Colonic mucosa (tissue), 4 donors: ENCODE measurements at regions not wholly inside any gene's neighbourhood (a gene's known extent, or its start where the extent isn't known, plus 50 kb on each side); places are given as distances from the start of the nearest gene placed in this dataset.

Experiments used
- DNase-seq: peaks from one replicate; pipeline ENCODE4 v3.0.0-alpha.2; 2020
- H3K27ac ChIP-seq: fragments of 200-600 bp; one replicate; pipeline ENCODE4 v1.8.0; 2021
- H3K27me3 ChIP-seq: fragments of 200-600 bp; one replicate; pipeline ENCODE4 v1.8.0; 2021
- H3K36me3 ChIP-seq: fragments of 200-600 bp; one replicate; pipeline ENCODE4 v1.8.0; 2021
- H3K4me1 ChIP-seq: fragments of 200-600 bp; one replicate; pipeline ENCODE4 v1.8.0; 2021; ENCODE audit warnings: mild to moderate bottlenecking
- H3K4me3 ChIP-seq: fragments of 200-600 bp; one replicate; pipeline ENCODE4 v1.8.0; 2021
- H3K9ac ChIP-seq, 2 donors: one replicate each; pipeline ENCODE4 v1.7.0; 2013; ENCODE audit warnings: control low read depth in 2 of 2, low read depth in 2 of 2, low read length in 2 of 2
- H3K9me3 ChIP-seq: fragments of 200-600 bp; one replicate; pipeline ENCODE4 v1.8.0; 2021
- CTCF ChIP-seq: fragments of 200-600 bp; IDR thresholded peaks from one replicate; pipeline ENCODE4 v1.8.0; 2022; ENCODE audit warnings: antibody characterized with exemption, mild to moderate bottlenecking
- intact Hi-C: fragments of 100-400 bp; cut with DNase I; formaldehyde crosslinking; loops from one replicate; pipeline ENCODE4 v1.14.1; 2022
- donor health status: healthy.
- donor health status: DM: no; HTN: no; CAD: no.
- donor health status: DM: no; HTN: no; CAD: no.

DNA sequence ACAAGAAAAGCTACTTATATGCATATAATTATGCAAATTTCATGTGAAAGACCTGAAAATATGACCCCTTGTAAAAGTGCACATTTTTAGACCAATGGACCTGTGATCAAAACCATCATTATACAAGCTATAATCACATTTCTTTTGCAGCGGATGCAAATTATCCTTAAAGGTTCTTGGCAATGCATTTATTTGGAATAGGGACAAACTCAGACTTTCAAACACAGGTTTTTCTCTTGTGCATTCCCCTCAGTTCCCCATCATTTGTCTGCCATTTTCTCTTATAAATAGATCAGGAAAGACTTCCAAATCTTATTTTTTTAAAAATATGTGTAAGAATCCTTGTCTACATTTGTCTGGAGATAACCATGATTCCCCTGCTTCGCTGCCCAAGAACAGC is 954.2 kb upstream of the NRXN1 start:
- Histone ChIP-seq H3K36me3 (no peaks in the 10 kb centered on the region), H3K27ac (no peak overlapping the region), H3K9ac (no peak overlapping the region), H3K27me3 (no peaks in the 10 kb centered on the region), H3K4me3 (no peak overlapping the region), H3K9me3 (no peaks in the 10 kb centered on the region), H3K4me1 (no peaks in the 10 kb centered on the region)
- no peak for DNase-seq
- TF ChIP-seq CTCF, result no peak
- intact Hi-C loops, result no loop called here

- no peak for TF ChIP-seq CTCF
- Histone ChIP-seq H3K4me1 (no peaks in the 10 kb centered on the region), H3K27ac (no peak overlapping the region), H3K27me3 (no peaks in the 10 kb centered on the region), H3K4me3 (no peak overlapping the region), H3K36me3 (no peaks in the 10 kb centered on the region), H3K9me3 (no peaks in the 10 kb centered on the region), H3K9ac (no peak overlapping the region)
- no peak for DNase-seq
- intact Hi-C loops, result no loop called here
Observed at GRCh38 chr2:51981783-51982182, 949.9 kb upstream of the NRXN1 start.

DNA sequence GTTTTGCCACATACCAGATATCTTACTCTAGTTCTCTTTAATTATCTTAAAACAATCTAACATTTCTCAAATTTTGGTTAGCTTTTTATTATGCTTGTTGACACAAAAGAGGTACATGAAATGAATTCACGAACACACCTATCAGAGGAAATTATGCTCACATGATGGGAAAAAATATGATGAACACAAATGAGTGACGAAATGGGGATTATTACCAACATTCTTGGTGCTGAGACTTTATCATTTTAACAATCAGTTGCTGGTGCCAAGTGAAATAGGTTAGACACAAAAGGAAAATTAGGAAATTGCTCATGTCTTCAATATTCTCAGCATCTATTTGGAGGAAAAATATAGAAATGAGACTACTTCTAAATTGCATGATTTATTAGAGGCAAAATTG is 944.7 kb upstream of the NRXN1 start:
- H3K9me3 ChIP-seq, result no peaks in the 10 kb centered on the region
- DNase-seq, result no peak
- H3K27ac ChIP-seq, result no peak overlapping the region
- no peak overlapping the region for H3K9ac ChIP-seq
- no peak overlapping the region for H3K4me3 ChIP-seq
- H3K36me3 ChIP-seq, result no peaks in the 10 kb centered on the region
- no peaks in the 10 kb centered on the region for H3K4me1 ChIP-seq
- H3K27me3 ChIP-seq, result no peaks in the 10 kb centered on the region
- no peak for TF ChIP-seq CTCF
- intact Hi-C loops, result no loop called here

DNA sequence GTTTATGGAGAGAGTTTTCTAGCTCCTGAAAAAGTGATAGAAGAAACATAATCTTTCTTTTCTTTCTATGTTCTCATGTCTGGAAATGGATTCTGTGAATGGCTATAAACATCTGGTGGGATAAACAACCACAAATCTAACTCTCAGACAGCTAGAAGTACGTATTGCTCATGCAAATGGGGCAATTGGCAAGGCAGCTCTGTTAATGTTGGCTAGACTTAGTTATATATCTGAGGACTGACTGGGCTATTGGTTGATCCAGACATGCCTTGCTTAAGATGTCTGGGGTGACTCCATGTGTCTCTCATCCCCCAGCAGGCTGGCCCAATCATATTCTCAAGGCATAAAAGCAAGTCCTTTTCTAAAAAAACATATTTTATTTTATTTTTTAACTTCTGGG is 939.2 kb upstream of the NRXN1 start:
- DNase-seq, result no peak
- Histone ChIP-seq H3K27me3 (no peaks in the 10 kb centered on the region), H3K27ac (no peak overlapping the region), H3K9me3 (no peaks in the 10 kb centered on the region), H3K36me3 (no peaks in the 10 kb centered on the region), H3K9ac (no peak overlapping the region), H3K4me1 (no peaks in the 10 kb centered on the region), H3K4me3 (no peak overlapping the region)
- TF ChIP-seq CTCF, result no peak
- intact Hi-C loops, result no loop called here

GRCh38 chr2:51969347-51969746 is 937.4 kb upstream of the NRXN1 start:
- no peaks in the 10 kb centered on the region for H3K4me1 ChIP-seq
- H3K9me3 ChIP-seq, result no peaks in the 10 kb centered on the region
- no peak for TF ChIP-seq CTCF
- no peak overlapping the region for H3K27ac ChIP-seq
- intact Hi-C loops, result no loop called here
- DNase-seq, result no peak
- no peaks in the 10 kb centered on the region for H3K27me3 ChIP-seq
- no peaks in the 10 kb centered on the region for H3K36me3 ChIP-seq
- H3K4me3 ChIP-seq, result no peak overlapping the region
- H3K9ac ChIP-seq, result no peak overlapping the region

- Histone ChIP-seq H3K4me1 (no peaks in the 10 kb centered on the region), H3K9me3 (no peaks in the 10 kb centered on the region), H3K27ac (no peak overlapping the region), H3K36me3 (no peaks in the 10 kb centered on the region), H3K27me3 (no peaks in the 10 kb centered on the region), H3K9ac (no peak overlapping the region), H3K4me3 (no peak overlapping the region)
- intact Hi-C loops, result no loop called here
- DNase-seq, result no peak
- TF ChIP-seq CTCF, result no peak
Observed at GRCh38 chr2:51960841-51961335, 929.0 kb upstream of the NRXN1 start.
